CD14-positive monocyte (primary cell): ENCODE measurements at regions not wholly inside any gene's neighbourhood (a gene's known extent, or its start where the extent isn't known, plus 50 kb on each side); places are given as distances from the start of the nearest gene placed in this dataset.

Experiments
- DNase-seq, 3 donors: peaks; one replicate each; pipeline ENCODE4 v3.0.0-alpha.2; 2011 to 2022
- H2AFZ ChIP-seq: 2 replicates; pipeline ENCODE4 v1.6.0; 2012; ENCODE audit warnings: mild to moderate bottlenecking, low read depth, low read length, inconsistent platforms; ENCODE audit not compliant: insufficient read depth, poor library complexity, severe bottlenecking
- H3K27ac ChIP-seq, 2 donors: 1 replicate in 1 of 2; 2 replicates in 1 of 2; pipeline ENCODE4 v1.5.1; 2012 to 2013; ENCODE audit warnings: low read length in 2 of 2, control low read depth in 1 of 2, inconsistent platforms in 1 of 2, low read depth in 1 of 2, mild to moderate bottlenecking in 1 of 2
- H3K27me3 ChIP-seq, 2 donors: one replicate each; pipeline versions ENCODE4 v1.6.0 to v1.6.1; 2011 to 2013; ENCODE audit warnings: low read length in 2 of 2; ENCODE audit not compliant: control insufficient read depth in 2 of 2, insufficient read depth in 2 of 2
- H3K36me3 ChIP-seq, 2 donors: replicated peaks in 1 of 2; 1 replicate in 1 of 2; 2 replicates in 1 of 2; pipeline versions ENCODE4 v1.5.1 to v1.6.1; 2012 to 2013; ENCODE audit warnings: low read length in 2 of 2, control low read depth in 1 of 2, inconsistent platforms in 1 of 2, mild to moderate bottlenecking in 1 of 2; ENCODE audit not compliant: insufficient read depth in 2 of 2, control insufficient read depth in 1 of 2
- H3K4me1 ChIP-seq, 2 donors: 1 replicate in 1 of 2; 2 replicates in 1 of 2; pipeline versions ENCODE4 v1.5.1 to v1.6.1; 2012 to 2013; ENCODE audit warnings: low read length in 2 of 2, control low read depth in 1 of 2, inconsistent platforms in 1 of 2, mild to moderate bottlenecking in 1 of 2, moderate library complexity in 1 of 2; ENCODE audit not compliant: insufficient read depth in 2 of 2, control insufficient read depth in 1 of 2
- H3K4me2 ChIP-seq: replicated peaks from 2 replicates; pipeline ENCODE3; 2012; ENCODE audit warnings: low read length, moderate library complexity, mild to moderate bottlenecking; ENCODE audit not compliant: poor library complexity, severe bottlenecking; ENCODE audit errors: extremely low read depth
- H3K4me3 ChIP-seq, 3 experiments: fragments of 200-600 bp in 1 of 3; sonication (generic) in 1 of 3; replicated peaks in 1 of 3; 1 replicate in 2 of 3; 2 replicates in 1 of 3; pipeline ENCODE4 v1.5.1; 2011 to 2013; ENCODE audit warnings: low read length in 3 of 3, mild to moderate bottlenecking in 3 of 3, control low read depth in 2 of 3, low read depth in 2 of 3, inconsistent platforms in 1 of 3, moderate library complexity in 1 of 3
- H3K79me2 ChIP-seq: 2 replicates; pipeline ENCODE4 v1.6.0; 2012; ENCODE audit warnings: mild to moderate bottlenecking, control low read depth, inconsistent platforms, low read length, moderate library complexity; ENCODE audit not compliant: insufficient read depth
- H3K9ac ChIP-seq: 2 replicates; pipeline ENCODE4 v1.6.0; 2017; ENCODE audit warnings: low read length, mild to moderate bottlenecking; ENCODE audit not compliant: insufficient read depth, poor library complexity, severe bottlenecking
- H3K9me3 ChIP-seq, 2 donors: replicated peaks in 1 of 2; 1 replicate in 1 of 2; 2 replicates in 1 of 2; pipeline versions ENCODE4 v1.5.1 to v1.6.1; 2012 to 2013; ENCODE audit warnings: low read length in 2 of 2, control low read depth in 1 of 2; ENCODE audit not compliant: control insufficient read depth in 1 of 2, insufficient read depth in 1 of 2
- H4K20me1 ChIP-seq: 2 replicates; pipeline ENCODE4 v1.6.0; 2012; ENCODE audit warnings: mild to moderate bottlenecking, low read length, control low read depth, moderate library complexity; ENCODE audit not compliant: insufficient read depth
- H3K27ac Mint-ChIP-seq, 7 donors: one replicate each; pipeline ENCODE4 v1.8.0; 2020; ENCODE audit warnings: mild to moderate bottlenecking in 7 of 7, mixed read lengths in 7 of 7, moderate library complexity in 6 of 7, inconsistent platforms in 2 of 7
- H3K27me3 Mint-ChIP-seq, 3 donors: one replicate each; pipeline ENCODE4 v1.8.0; 2021 to 2022; ENCODE audit warnings: low read depth in 3 of 3, mild to moderate bottlenecking in 3 of 3, mixed read lengths in 3 of 3, moderate library complexity in 3 of 3, inconsistent platforms in 1 of 3
- H3K36me3 Mint-ChIP-seq, 2 donors: one replicate each; pipeline ENCODE4 v1.8.0; 2020; ENCODE audit warnings: mixed read lengths in 2 of 2, inconsistent platforms in 1 of 2, mild to moderate bottlenecking in 1 of 2
- H3K4me1 Mint-ChIP-seq: one replicate; pipeline ENCODE4 v1.8.0; 2020; ENCODE audit warnings: mild to moderate bottlenecking, mixed read lengths
- H3K4me3 Mint-ChIP-seq, 2 donors: one replicate each; pipeline ENCODE4 v1.8.0; 2020; ENCODE audit warnings: mild to moderate bottlenecking in 2 of 2, mixed read lengths in 2 of 2, moderate library complexity in 1 of 2
- H3K9me3 Mint-ChIP-seq, 7 donors: one replicate each; pipeline ENCODE4 v1.8.0; 2020 to 2022; ENCODE audit warnings: mixed read lengths in 7 of 7, mild to moderate bottlenecking in 6 of 7, moderate library complexity in 6 of 7, inconsistent platforms in 2 of 7
- WGBS: methylation state at CpG from one replicate; pipeline ENCODE4 v1.1.5; 2013; ENCODE audit warnings: missing lambda C conversion rate; ENCODE audit not compliant: insufficient coverage; 5-methylcytosine and 5-hydroxymethylcytosine counted together
- intact Hi-C, 2 donors: fragments of 100-400 bp; cut with micrococcal nuclease; formaldehyde crosslinking; loops; one replicate each; pipeline versions ENCODE4 v1.15.0 to v1.15.1; 2023
- TF ChIP-seq, protein P1 (sequence below): fragments of 200-600 bp; IDR thresholded peaks from one replicate; pipeline ENCODE4 v1.8.0; 2022; ENCODE audit warnings: antibody characterized with exemption, mild to moderate bottlenecking

DNA sequence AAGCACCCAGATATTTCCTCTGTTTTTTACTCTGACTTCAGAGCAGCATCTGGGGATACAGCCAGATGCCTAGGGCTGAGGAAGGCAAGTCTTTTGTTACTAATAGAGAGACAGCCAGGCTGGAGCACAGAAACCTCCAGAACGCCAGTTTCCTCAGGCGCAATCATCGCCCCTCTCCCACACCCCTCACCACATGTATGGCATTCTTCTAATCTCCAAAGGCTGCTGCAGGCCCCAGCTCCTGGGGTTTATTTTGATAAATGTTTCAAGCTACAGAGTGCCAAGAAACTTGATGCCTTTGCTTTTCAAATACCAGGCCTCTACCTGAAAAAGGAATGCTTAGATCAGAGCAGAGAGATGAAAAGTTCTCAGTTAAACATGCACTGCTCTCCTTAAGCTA lies 283.6 kb downstream of the RBM43 start:
- Histone ChIP-seq H3K4me2 (no peak overlapping the region), H3K27me3 (no peaks in the 10 kb centered on the region), H3K4me3 (no peak overlapping the region), H3K36me3 (no peaks in the 10 kb centered on the region), H3K79me2 (no peaks in the 10 kb centered on the region), H3K4me1 (no peaks in the 10 kb centered on the region), H4K20me1 (no peaks in the 10 kb centered on the region), H3K9me3 (no peaks in the 10 kb centered on the region), H2AFZ (no peak overlapping the region), H3K27ac (no peak overlapping the region), H3K9ac (no peak overlapping the region)
- Mint-ChIP-seq H3K27me3 (peaks cover 0 to 4% (median 0%) of the 10 kb centered on the region in 3 donors), H3K9me3 (no peaks in the 10 kb centered on the region), H3K4me3 (no peak overlapping the region), H3K27ac (no peak overlapping the region), H3K36me3 (no peaks in the 10 kb centered on the region), H3K4me1 (no peaks in the 10 kb centered on the region)
- DNase-seq = no peak
- intact Hi-C loops = no loop called here
- no CpG with 5 or more reads among the region's 3 CpGs for WGBS
- TF ChIP-seq, protein P1, sequence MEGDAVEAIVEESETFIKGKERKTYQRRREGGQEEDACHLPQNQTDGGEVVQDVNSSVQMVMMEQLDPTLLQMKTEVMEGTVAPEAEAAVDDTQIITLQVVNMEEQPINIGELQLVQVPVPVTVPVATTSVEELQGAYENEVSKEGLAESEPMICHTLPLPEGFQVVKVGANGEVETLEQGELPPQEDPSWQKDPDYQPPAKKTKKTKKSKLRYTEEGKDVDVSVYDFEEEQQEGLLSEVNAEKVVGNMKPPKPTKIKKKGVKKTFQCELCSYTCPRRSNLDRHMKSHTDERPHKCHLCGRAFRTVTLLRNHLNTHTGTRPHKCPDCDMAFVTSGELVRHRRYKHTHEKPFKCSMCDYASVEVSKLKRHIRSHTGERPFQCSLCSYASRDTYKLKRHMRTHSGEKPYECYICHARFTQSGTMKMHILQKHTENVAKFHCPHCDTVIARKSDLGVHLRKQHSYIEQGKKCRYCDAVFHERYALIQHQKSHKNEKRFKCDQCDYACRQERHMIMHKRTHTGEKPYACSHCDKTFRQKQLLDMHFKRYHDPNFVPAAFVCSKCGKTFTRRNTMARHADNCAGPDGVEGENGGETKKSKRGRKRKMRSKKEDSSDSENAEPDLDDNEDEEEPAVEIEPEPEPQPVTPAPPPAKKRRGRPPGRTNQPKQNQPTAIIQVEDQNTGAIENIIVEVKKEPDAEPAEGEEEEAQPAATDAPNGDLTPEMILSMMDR = no peak

DNA sequence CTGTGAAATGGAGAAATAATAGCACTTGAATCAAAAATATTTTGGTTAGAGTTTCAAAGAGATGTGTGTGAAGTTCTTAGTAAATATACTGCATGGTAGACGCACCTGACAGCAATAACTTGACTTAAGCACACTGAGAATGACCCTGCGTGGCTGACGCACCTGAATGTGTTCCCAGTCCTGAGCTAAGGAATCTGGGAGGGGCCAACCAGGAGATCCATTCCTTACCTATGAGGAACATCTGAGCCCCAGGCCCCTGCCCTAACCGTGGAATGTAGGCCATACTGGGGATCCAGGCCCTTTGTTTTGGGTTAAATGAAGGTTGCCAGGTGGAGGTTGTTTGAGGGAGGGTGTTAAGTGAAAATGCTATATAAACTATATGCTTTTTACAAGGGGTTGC lies 284.4 kb downstream of the RBM43 start:
- Mint-ChIP-seq H3K4me3 (no peak overlapping the region), H3K27ac (no peak overlapping the region), H3K36me3 (no peaks in the 10 kb centered on the region), H3K27me3 (peaks cover 0 to 4% (median 0%) of the 10 kb centered on the region in 3 donors), H3K4me1 (no peaks in the 10 kb centered on the region), H3K9me3 (no peaks in the 10 kb centered on the region)
- Histone ChIP-seq H2AFZ (no peak overlapping the region), H3K4me2 (no peak overlapping the region), H3K27ac (no peak overlapping the region), H3K27me3 (no peaks in the 10 kb centered on the region), H3K79me2 (no peaks in the 10 kb centered on the region), H3K4me3 (no peak overlapping the region), H3K9ac (no peak overlapping the region), H4K20me1 (no peaks in the 10 kb centered on the region), H3K36me3 (no peaks in the 10 kb centered on the region), H3K9me3 (no peaks in the 10 kb centered on the region), H3K4me1 (no peaks in the 10 kb centered on the region)
- TF ChIP-seq, protein P1 = no peak
- intact Hi-C loops = no loop called here
- 93% methylated on average over 3 of the region's 4 CpGs for WGBS
- DNase-seq = no peak
